ENCODE measurements at regions not wholly inside any gene's neighbourhood (a gene's known extent, or its start where the extent isn't known, plus 50 kb on each side); places are given as distances from the start of the nearest gene placed in this dataset.

GRCh38 chr7:30212701-30213111 lies 71.7 kb upstream of the ZNRF2 start:
- FAIRE-seq (no peak), DNase-seq (peak; percentile 19 to 29)
- no peaks in the 10 kb centered on the region for H3K27me3 ChIP-seq (ENCODE audit: control insufficient read depth in 3 of 3, insufficient read depth in 3 of 3, low read length in 3 of 3)
- H3K4me3 ChIP-seq (ENCODE audit: low read depth in 1 of 3, low read length in 3 of 3): no peak overlapping the region
- no peak overlapping the region for H3K27ac ChIP-seq (ENCODE audit: low read depth in 1 of 3, low read length in 2 of 3)
- H3K9me3 ChIP-seq (ENCODE audit: control insufficient read depth in 2 of 2, insufficient read depth in 1 of 2, low read depth in 1 of 2, low read length in 1 of 2): no peaks in the 10 kb centered on the region
- H3K4me1 ChIP-seq (ENCODE audit: control insufficient read depth in 3 of 3, insufficient read depth in 2 of 3, low read depth in 1 of 3, low read length in 2 of 3): peaks cover 0 to 10% (median 4%) of the 10 kb centered on the region in 3 donors
- H3K36me3 ChIP-seq (ENCODE audit: control insufficient read depth in 3 of 3, insufficient read depth in 2 of 3, low read depth in 1 of 3, low read length in 3 of 3): no peaks in the 10 kb centered on the region
- WGBS, 3 donors: 23 to 43% (median 38%) methylated on average over 7 of the region's 7 CpGs

- Histone ChIP-seq H3K9me3 (ENCODE audit: control insufficient read depth in 2 of 2, insufficient read depth in 1 of 2, low read depth in 1 of 2, low read length in 1 of 2) (no peaks in the 10 kb centered on the region), H3K36me3 (ENCODE audit: control insufficient read depth in 3 of 3, insufficient read depth in 2 of 3, low read depth in 1 of 3, low read length in 3 of 3) (no peaks in the 10 kb centered on the region), H3K4me3 (ENCODE audit: low read depth in 1 of 3, low read length in 3 of 3) (no peak overlapping the region), H3K27me3 (ENCODE audit: control insufficient read depth in 3 of 3, insufficient read depth in 3 of 3, low read length in 3 of 3) (no peaks in the 10 kb centered on the region), H3K4me1 (ENCODE audit: control insufficient read depth in 3 of 3, insufficient read depth in 2 of 3, low read depth in 1 of 3, low read length in 2 of 3) (peaks cover 0 to 10% (median 4%) of the 10 kb centered on the region in 3 donors), H3K27ac (ENCODE audit: low read depth in 1 of 3, low read length in 2 of 3) (no peak overlapping the region)
- DNase-seq (peak; percentile 30 to 58), FAIRE-seq (peak; percentile 30)
These were observed 70.8 kb upstream of the ZNRF2 start for GRCh38 chr7:30213637-30214036.

GRCh38 chr7:30214651-30215137 lies 69.7 kb upstream of the ZNRF2 start:
- DNase-seq: no peak
- Histone ChIP-seq H3K4me3 (ENCODE audit: low read depth in 1 of 3, low read length in 3 of 3) (no peak overlapping the region), H3K27ac (ENCODE audit: low read depth in 1 of 3, low read length in 2 of 3) (no peak overlapping the region), H3K27me3 (ENCODE audit: control insufficient read depth in 3 of 3, insufficient read depth in 3 of 3, low read length in 3 of 3) (no peaks in the 10 kb centered on the region), H3K9me3 (ENCODE audit: control insufficient read depth in 2 of 2, insufficient read depth in 1 of 2, low read depth in 1 of 2, low read length in 1 of 2) (no peaks in the 10 kb centered on the region), H3K36me3 (ENCODE audit: control insufficient read depth in 3 of 3, insufficient read depth in 2 of 3, low read depth in 1 of 3, low read length in 3 of 3) (no peaks in the 10 kb centered on the region), H3K4me1 (ENCODE audit: control insufficient read depth in 3 of 3, insufficient read depth in 2 of 3, low read depth in 1 of 3, low read length in 2 of 3) (peaks cover 0 to 10% (median 4%) of the 10 kb centered on the region in 3 donors)
- 88 to 92% (median 92%) methylated on average over 8 of the region's 8 CpGs for WGBS, 3 donors
- FAIRE-seq: no peak

- DNase-seq (no peak), FAIRE-seq (no peak)
- Histone ChIP-seq H3K36me3 (ENCODE audit: control insufficient read depth in 3 of 3, insufficient read depth in 2 of 3, low read depth in 1 of 3, low read length in 3 of 3) (no peaks in the 10 kb centered on the region), H3K4me3 (ENCODE audit: low read depth in 1 of 3, low read length in 3 of 3) (no peak overlapping the region), H3K27me3 (ENCODE audit: control insufficient read depth in 3 of 3, insufficient read depth in 3 of 3, low read length in 3 of 3) (no peaks in the 10 kb centered on the region), H3K27ac (ENCODE audit: low read depth in 1 of 3, low read length in 2 of 3) (no peak overlapping the region), H3K9me3 (ENCODE audit: control insufficient read depth in 2 of 2, insufficient read depth in 1 of 2, low read depth in 1 of 2, low read length in 1 of 2) (no peaks in the 10 kb centered on the region), H3K4me1 (ENCODE audit: control insufficient read depth in 3 of 3, insufficient read depth in 2 of 3, low read depth in 1 of 3, low read length in 2 of 3) (peaks cover 0 to 12% (median 0%) of the 10 kb centered on the region in 3 donors)
- WGBS, 3 donors: 91 to 93% (median 92%) methylated on average over 5 of the region's 5 CpGs
These were observed 62.6 kb upstream of the ZNRF2 start for GRCh38 chr7:30221764-30222163.

- DNase-seq (no peak), FAIRE-seq (no peak)
- Histone ChIP-seq H3K4me3 (ENCODE audit: low read depth in 1 of 3, low read length in 3 of 3) (no peak overlapping the region), H3K36me3 (ENCODE audit: control insufficient read depth in 3 of 3, insufficient read depth in 2 of 3, low read depth in 1 of 3, low read length in 3 of 3) (no peaks in the 10 kb centered on the region), H3K4me1 (ENCODE audit: control insufficient read depth in 3 of 3, insufficient read depth in 2 of 3, low read depth in 1 of 3, low read length in 2 of 3) (peaks cover 0 to 13% (median 0%) of the 10 kb centered on the region in 3 donors), H3K9me3 (ENCODE audit: control insufficient read depth in 2 of 2, insufficient read depth in 1 of 2, low read depth in 1 of 2, low read length in 1 of 2) (no peaks in the 10 kb centered on the region), H3K27ac (ENCODE audit: low read depth in 1 of 3, low read length in 2 of 3) (no peak overlapping the region), H3K27me3 (ENCODE audit: control insufficient read depth in 3 of 3, insufficient read depth in 3 of 3, low read length in 3 of 3) (no peaks in the 10 kb centered on the region)
- WGBS, 3 donors: 80 to 84% (median 81%) methylated on average over 8 of the region's 8 CpGs
These were observed 61.7 kb upstream of the ZNRF2 start for GRCh38 chr7:30222515-30223215.

GRCh38 chr7:30223896-30224295 lies 60.5 kb upstream of the ZNRF2 start:
- Histone ChIP-seq H3K36me3 (ENCODE audit: control insufficient read depth in 3 of 3, insufficient read depth in 2 of 3, low read depth in 1 of 3, low read length in 3 of 3) (no peaks in the 10 kb centered on the region), H3K9me3 (ENCODE audit: control insufficient read depth in 2 of 2, insufficient read depth in 1 of 2, low read depth in 1 of 2, low read length in 1 of 2) (no peaks in the 10 kb centered on the region), H3K27ac (ENCODE audit: low read depth in 1 of 3, low read length in 2 of 3) (no peak overlapping the region), H3K4me1 (ENCODE audit: control insufficient read depth in 3 of 3, insufficient read depth in 2 of 3, low read depth in 1 of 3, low read length in 2 of 3) (peaks cover 0 to 13% (median 0%) of the 10 kb centered on the region in 3 donors), H3K27me3 (ENCODE audit: control insufficient read depth in 3 of 3, insufficient read depth in 3 of 3, low read length in 3 of 3) (no peaks in the 10 kb centered on the region), H3K4me3 (ENCODE audit: low read depth in 1 of 3, low read length in 3 of 3) (no peak overlapping the region)
- FAIRE-seq (no peak), DNase-seq (no peak)
- 92 to 93% (median 92%) methylated on average over 2 of the region's 2 CpGs for WGBS, 3 donors

- Histone ChIP-seq H3K9me3 (ENCODE audit: control insufficient read depth in 2 of 2, insufficient read depth in 1 of 2, low read depth in 1 of 2, low read length in 1 of 2) (no peaks in the 10 kb centered on the region), H3K36me3 (ENCODE audit: control insufficient read depth in 3 of 3, insufficient read depth in 2 of 3, low read depth in 1 of 3, low read length in 3 of 3) (no peaks in the 10 kb centered on the region), H3K27me3 (ENCODE audit: control insufficient read depth in 3 of 3, insufficient read depth in 3 of 3, low read length in 3 of 3) (no peaks in the 10 kb centered on the region), H3K4me3 (ENCODE audit: low read depth in 1 of 3, low read length in 3 of 3) (no peak overlapping the region), H3K4me1 (ENCODE audit: control insufficient read depth in 3 of 3, insufficient read depth in 2 of 3, low read depth in 1 of 3, low read length in 2 of 3) (peaks cover 0 to 13% (median 0%) of the 10 kb centered on the region in 3 donors), H3K27ac (ENCODE audit: low read depth in 1 of 3, low read length in 2 of 3) (no peak overlapping the region)
- FAIRE-seq: no peak
- DNase-seq: no peak
- WGBS, 3 donors: 67 to 94% (median 76%) methylated on average over 3 of the region's 3 CpGs
These were observed 59.8 kb upstream of the ZNRF2 start for GRCh38 chr7:30224511-30225062.

- DNase-seq (peak; percentile 57 to 69), FAIRE-seq (no peak)
- Histone ChIP-seq H3K4me3 (ENCODE audit: low read depth in 1 of 3, low read length in 3 of 3) (no peak overlapping the region), H3K36me3 (ENCODE audit: control insufficient read depth in 3 of 3, insufficient read depth in 2 of 3, low read depth in 1 of 3, low read length in 3 of 3) (no peaks in the 10 kb centered on the region), H3K4me1 (ENCODE audit: control insufficient read depth in 3 of 3, insufficient read depth in 2 of 3, low read depth in 1 of 3, low read length in 2 of 3) (peaks cover 0 to 13% (median 0%) of the 10 kb centered on the region in 3 donors), H3K27me3 (ENCODE audit: control insufficient read depth in 3 of 3, insufficient read depth in 3 of 3, low read length in 3 of 3) (no peaks in the 10 kb centered on the region), H3K9me3 (ENCODE audit: control insufficient read depth in 2 of 2, insufficient read depth in 1 of 2, low read depth in 1 of 2, low read length in 1 of 2) (no peaks in the 10 kb centered on the region), H3K27ac (ENCODE audit: low read depth in 1 of 3, low read length in 2 of 3) (peak overlapping the region in 2 of 3 donors; percentile 5 to 75)
- 20 to 41% (median 32%) methylated on average over 7 of the region's 7 CpGs for WGBS, 3 donors
These were observed 58.4 kb upstream of the ZNRF2 start for GRCh38 chr7:30225863-30226613.
